ENCODE measurements at regions not wholly inside any gene's neighbourhood (a gene's known extent, or its start where the extent isn't known, plus 50 kb on each side); places are given as distances from the start of the nearest gene placed in this dataset.

DNA sequence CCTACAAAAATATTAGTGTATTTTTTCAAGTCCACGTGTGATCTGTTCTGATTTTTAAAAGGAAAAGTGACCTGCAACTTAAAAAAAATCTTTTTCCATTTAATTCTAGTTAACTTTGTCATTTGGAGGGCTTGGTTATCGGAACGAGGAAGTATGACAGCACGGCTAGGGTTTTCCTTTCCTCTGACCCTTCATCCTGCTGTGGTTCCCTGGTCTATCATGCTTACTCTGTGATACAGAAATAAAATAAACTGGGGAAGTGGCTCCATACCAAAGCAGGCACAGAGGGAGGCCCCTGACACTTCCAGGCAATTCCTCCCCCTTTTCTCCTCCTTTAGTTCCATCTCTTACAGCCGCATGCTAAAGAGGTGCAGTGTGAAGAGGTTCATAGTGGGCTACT is 491.3 kb downstream of the EDEM1 start:
- DNase-seq (ENCODE audit: extremely low spot score, unreplicated experiment): no peak
- Mint-ChIP-seq H3K27ac (ENCODE audit: unreplicated experiment) (no peak overlapping the region), H3K9me3 (ENCODE audit: unreplicated experiment) (peaks cover 40% of the 10 kb centered on the region), H3K36me3 (ENCODE audit: unreplicated experiment) (no peaks in the 10 kb centered on the region), H3K4me3 (ENCODE audit: unreplicated experiment) (no peak overlapping the region), H3K4me1 (ENCODE audit: unreplicated experiment) (no peaks in the 10 kb centered on the region), H3K27me3 (ENCODE audit: unreplicated experiment) (no peaks in the 10 kb centered on the region)
- TF ChIP-seq, protein P1, sequence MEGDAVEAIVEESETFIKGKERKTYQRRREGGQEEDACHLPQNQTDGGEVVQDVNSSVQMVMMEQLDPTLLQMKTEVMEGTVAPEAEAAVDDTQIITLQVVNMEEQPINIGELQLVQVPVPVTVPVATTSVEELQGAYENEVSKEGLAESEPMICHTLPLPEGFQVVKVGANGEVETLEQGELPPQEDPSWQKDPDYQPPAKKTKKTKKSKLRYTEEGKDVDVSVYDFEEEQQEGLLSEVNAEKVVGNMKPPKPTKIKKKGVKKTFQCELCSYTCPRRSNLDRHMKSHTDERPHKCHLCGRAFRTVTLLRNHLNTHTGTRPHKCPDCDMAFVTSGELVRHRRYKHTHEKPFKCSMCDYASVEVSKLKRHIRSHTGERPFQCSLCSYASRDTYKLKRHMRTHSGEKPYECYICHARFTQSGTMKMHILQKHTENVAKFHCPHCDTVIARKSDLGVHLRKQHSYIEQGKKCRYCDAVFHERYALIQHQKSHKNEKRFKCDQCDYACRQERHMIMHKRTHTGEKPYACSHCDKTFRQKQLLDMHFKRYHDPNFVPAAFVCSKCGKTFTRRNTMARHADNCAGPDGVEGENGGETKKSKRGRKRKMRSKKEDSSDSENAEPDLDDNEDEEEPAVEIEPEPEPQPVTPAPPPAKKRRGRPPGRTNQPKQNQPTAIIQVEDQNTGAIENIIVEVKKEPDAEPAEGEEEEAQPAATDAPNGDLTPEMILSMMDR (IDR thresholded peaks at IDR 0.05): no peak

- H3K27me3 Mint-ChIP-seq (ENCODE audit: unreplicated experiment): no peaks in the 10 kb centered on the region
- no peaks in the 10 kb centered on the region for H3K36me3 Mint-ChIP-seq (ENCODE audit: unreplicated experiment)
- TF ChIP-seq, protein P1 (IDR thresholded peaks at IDR 0.05): no peak
- H3K9me3 Mint-ChIP-seq (ENCODE audit: unreplicated experiment): peaks cover 52% of the 10 kb centered on the region
- no peak for DNase-seq (ENCODE audit: extremely low spot score, unreplicated experiment)
- no peak overlapping the region for H3K4me3 Mint-ChIP-seq (ENCODE audit: unreplicated experiment)
- H3K27ac Mint-ChIP-seq (ENCODE audit: unreplicated experiment): no peak overlapping the region
- no peaks in the 10 kb centered on the region for H3K4me1 Mint-ChIP-seq (ENCODE audit: unreplicated experiment)
Measured at GRCh38 chr3:5687230-5687629, 499.7 kb downstream of the EDEM1 start.

DNA sequence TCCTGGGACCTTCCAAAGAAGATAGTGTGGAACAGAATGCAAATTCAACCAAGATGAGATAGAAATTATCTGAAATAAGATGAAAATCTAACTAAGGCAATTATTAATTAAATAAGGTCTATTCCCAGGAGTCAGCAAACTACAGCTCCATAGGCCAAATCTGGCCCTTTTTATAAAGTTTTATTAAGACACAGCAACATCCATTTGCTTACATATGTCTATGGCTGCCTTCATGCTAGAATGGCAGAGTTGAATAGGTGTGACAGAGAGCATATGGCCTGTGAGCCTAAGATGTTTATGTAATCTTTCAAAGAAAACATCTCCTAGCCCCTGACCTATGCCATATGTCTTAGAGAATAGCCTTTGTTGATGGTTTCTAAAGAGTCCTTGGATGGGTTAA is 503.0 kb downstream of the EDEM1 start:
- no peaks in the 10 kb centered on the region for H3K27me3 Mint-ChIP-seq (ENCODE audit: unreplicated experiment)
- TF ChIP-seq, protein P1 (IDR thresholded peaks at IDR 0.05): no peak
- H3K4me3 Mint-ChIP-seq (ENCODE audit: unreplicated experiment): no peak overlapping the region
- H3K4me1 Mint-ChIP-seq (ENCODE audit: unreplicated experiment): no peaks in the 10 kb centered on the region
- peaks cover 61% of the 10 kb centered on the region for H3K9me3 Mint-ChIP-seq (ENCODE audit: unreplicated experiment)
- no peaks in the 10 kb centered on the region for H3K36me3 Mint-ChIP-seq (ENCODE audit: unreplicated experiment)
- DNase-seq (ENCODE audit: extremely low spot score, unreplicated experiment): no peak
- H3K27ac Mint-ChIP-seq (ENCODE audit: unreplicated experiment): no peak overlapping the region

GRCh38 chr3:5690904-5691532 is 503.5 kb downstream of the EDEM1 start:
- TF ChIP-seq, protein P1 (IDR thresholded peaks at IDR 0.05): no peak
- no peak for DNase-seq (ENCODE audit: extremely low spot score, unreplicated experiment)
- no peak overlapping the region for H3K4me3 Mint-ChIP-seq (ENCODE audit: unreplicated experiment)
- H3K4me1 Mint-ChIP-seq (ENCODE audit: unreplicated experiment): no peaks in the 10 kb centered on the region
- H3K36me3 Mint-ChIP-seq (ENCODE audit: unreplicated experiment): no peaks in the 10 kb centered on the region
- peaks cover 58% of the 10 kb centered on the region for H3K9me3 Mint-ChIP-seq (ENCODE audit: unreplicated experiment)
- no peaks in the 10 kb centered on the region for H3K27me3 Mint-ChIP-seq (ENCODE audit: unreplicated experiment)
- H3K27ac Mint-ChIP-seq (ENCODE audit: unreplicated experiment): no peak overlapping the region

DNA sequence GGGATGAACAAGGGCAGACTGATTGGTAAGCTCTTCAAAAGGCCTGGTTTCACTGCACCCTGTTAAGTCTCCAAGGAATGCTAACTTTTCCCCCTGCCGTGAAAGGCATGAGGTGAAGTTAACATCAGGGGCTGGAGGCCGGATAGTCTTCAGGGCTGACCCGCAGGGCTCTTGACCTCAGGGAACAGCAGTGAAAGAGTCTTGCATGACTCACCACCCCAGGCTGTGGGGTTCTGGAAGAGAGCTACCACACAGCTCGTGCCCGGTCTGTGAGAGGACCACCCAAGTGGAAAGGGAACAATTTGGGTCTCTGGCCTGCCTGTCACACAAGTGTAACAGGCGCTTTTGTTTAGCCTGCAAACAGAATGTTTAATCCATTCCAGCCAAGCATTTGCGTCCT is 504.9 kb downstream of the EDEM1 start:
- no peak for DNase-seq (ENCODE audit: extremely low spot score, unreplicated experiment)
- H3K27me3 Mint-ChIP-seq (ENCODE audit: unreplicated experiment): no peaks in the 10 kb centered on the region
- no peaks in the 10 kb centered on the region for H3K36me3 Mint-ChIP-seq (ENCODE audit: unreplicated experiment)
- peaks cover 59% of the 10 kb centered on the region for H3K9me3 Mint-ChIP-seq (ENCODE audit: unreplicated experiment)
- no peak overlapping the region for H3K4me3 Mint-ChIP-seq (ENCODE audit: unreplicated experiment)
- no peaks in the 10 kb centered on the region for H3K4me1 Mint-ChIP-seq (ENCODE audit: unreplicated experiment)
- no peak overlapping the region for H3K27ac Mint-ChIP-seq (ENCODE audit: unreplicated experiment)
- TF ChIP-seq, protein P1 (IDR thresholded peaks at IDR 0.05): no peak

Measured in osteocyte (in vitro differentiated cells).